ENCODE measurements at regions not wholly inside any gene's neighbourhood (a gene's known extent, or its start where the extent isn't known, plus 50 kb on each side); places are given as distances from the start of the nearest gene placed in this dataset.

GRCh38 chr6:101079696-101080270, 198.7 kb upstream of the ASCC3 start:
- no peak overlapping the region for H3K4me2 ChIP-seq (ENCODE audit: low read depth, low read length, poor library complexity, severe bottlenecking)
- H3K9ac ChIP-seq (ENCODE audit: low read length), result no peak overlapping the region
- no peaks in the 10 kb centered on the region for H3K27me3 ChIP-seq (ENCODE audit: low read length)
- no peak for TF ChIP-seq CTCF (IDR thresholded peaks at IDR 0.05; ENCODE audit: insufficient read depth, low read length, poor library complexity, severe bottlenecking)
- TF ChIP-seq EZH2phosphoT487 (conservative IDR thresholded peaks at IDR 0.05; ENCODE audit: low read length), result no peak
- H4K20me1 ChIP-seq (ENCODE audit: low read depth, low read length), result no peaks in the 10 kb centered on the region
- no peak overlapping the region for H3K4me3 ChIP-seq (ENCODE audit: insufficient read depth, low read length, poor library complexity, severe bottlenecking)
- H2AFZ ChIP-seq (ENCODE audit: low read depth, low read length, severe bottlenecking), result no peak overlapping the region
- H3F3A ChIP-seq (ENCODE audit: insufficient read depth), result no peaks in the 10 kb centered on the region
- no peak overlapping the region for H3K27ac ChIP-seq (ENCODE audit: low read depth, low read length)
- no peaks in the 10 kb centered on the region for H3K36me3 ChIP-seq (ENCODE audit: low read length)
- no peaks in the 10 kb centered on the region for H3K79me2 ChIP-seq (ENCODE audit: insufficient read depth, low read length)
- no peaks in the 10 kb centered on the region for H3K9me2 ChIP-seq (replicated peaks; ENCODE audit: insufficient read depth, low read length)
- H3K9me3 ChIP-seq (ENCODE audit: insufficient read depth, low read length), result no peaks in the 10 kb centered on the region

- Histone ChIP-seq H3K36me3 (ENCODE audit: low read length) (no peaks in the 10 kb centered on the region), H3F3A (ENCODE audit: insufficient read depth) (no peaks in the 10 kb centered on the region), H2AFZ (ENCODE audit: low read depth, low read length, severe bottlenecking) (no peak overlapping the region), H3K27ac (ENCODE audit: low read depth, low read length) (no peak overlapping the region), H3K27me3 (ENCODE audit: low read length) (no peaks in the 10 kb centered on the region), H3K9me3 (ENCODE audit: insufficient read depth, low read length) (no peaks in the 10 kb centered on the region), H3K9ac (ENCODE audit: low read length) (no peak overlapping the region), H3K79me2 (ENCODE audit: insufficient read depth, low read length) (no peaks in the 10 kb centered on the region), H3K4me2 (ENCODE audit: low read depth, low read length, poor library complexity, severe bottlenecking) (no peak overlapping the region), H4K20me1 (ENCODE audit: low read depth, low read length) (no peaks in the 10 kb centered on the region), H3K9me2 (replicated peaks; ENCODE audit: insufficient read depth, low read length) (no peaks in the 10 kb centered on the region), H3K4me3 (ENCODE audit: insufficient read depth, low read length, poor library complexity, severe bottlenecking) (no peak overlapping the region)
- TF ChIP-seq EZH2phosphoT487 (conservative IDR thresholded peaks at IDR 0.05; ENCODE audit: low read length), result no peak
- TF ChIP-seq CTCF (IDR thresholded peaks at IDR 0.05; ENCODE audit: insufficient read depth, low read length, poor library complexity, severe bottlenecking), result no peak
Observed at GRCh38 chr6:101080597-101080996, 199.5 kb upstream of the ASCC3 start.

- Histone ChIP-seq H3K27me3 (ENCODE audit: low read length) (no peaks in the 10 kb centered on the region), H3K9me2 (replicated peaks; ENCODE audit: insufficient read depth, low read length) (no peaks in the 10 kb centered on the region), H3K4me3 (ENCODE audit: insufficient read depth, low read length, poor library complexity, severe bottlenecking) (no peak overlapping the region), H3K9ac (ENCODE audit: low read length) (no peak overlapping the region), H3K79me2 (ENCODE audit: insufficient read depth, low read length) (no peaks in the 10 kb centered on the region), H3K9me3 (ENCODE audit: insufficient read depth, low read length) (no peaks in the 10 kb centered on the region), H3F3A (ENCODE audit: insufficient read depth) (no peaks in the 10 kb centered on the region), H3K4me2 (ENCODE audit: low read depth, low read length, poor library complexity, severe bottlenecking) (no peak overlapping the region), H2AFZ (ENCODE audit: low read depth, low read length, severe bottlenecking) (no peak overlapping the region), H3K36me3 (ENCODE audit: low read length) (no peaks in the 10 kb centered on the region), H3K27ac (ENCODE audit: low read depth, low read length) (no peak overlapping the region), H4K20me1 (ENCODE audit: low read depth, low read length) (no peaks in the 10 kb centered on the region)
- TF ChIP-seq EZH2phosphoT487 (conservative IDR thresholded peaks at IDR 0.05; ENCODE audit: low read length) (no peak), CTCF (IDR thresholded peaks at IDR 0.05; ENCODE audit: insufficient read depth, low read length, poor library complexity, severe bottlenecking) (no peak)
Observed at GRCh38 chr6:101083533-101084175, 202.5 kb upstream of the ASCC3 start.

Data from SU-DHL-6 (cell line).